Lower leg skin (tissue), 4 donors: ENCODE measurements at regions not wholly inside any gene's neighbourhood (a gene's known extent, or its start where the extent isn't known, plus 50 kb on each side); places are given as distances from the start of the nearest gene placed in this dataset.

Experiments
- DNase-seq, 2 donors: peaks; one replicate each; pipeline ENCODE4 v3.0.0-alpha.2; 2019; ENCODE audit warnings: low spot score in 2 of 2
- H3K4me3 ChIP-seq: fragments of 200-600 bp; sonication (generic); 2 replicates; pipeline ENCODE4 v1.5.1; 2017; ENCODE audit warnings: mild to moderate bottlenecking, low read depth; ENCODE audit not compliant: poor library complexity, severe bottlenecking
- CTCF ChIP-seq, 3 donors: fragments of 450-650 bp; IDR thresholded peaks; one replicate each; pipeline ENCODE4 v1.5.1; 2016; ENCODE audit warnings: antibody characterized with exemption in 3 of 3, mild to moderate bottlenecking in 3 of 3, moderate library complexity in 2 of 3
- POLR2A ChIP-seq, 2 donors: fragments of 450-650 bp; IDR thresholded peaks; one replicate each; pipeline ENCODE4 v1.6.1; 2016 to 2017; ENCODE audit warnings: antibody characterized with exemption in 2 of 2, mild to moderate bottlenecking in 1 of 2, moderate library complexity in 1 of 2
- WGBS, 2 donors: methylation state at CpG; one replicate each; pipeline ENCODE4 v1.1.5; 2018; 5-methylcytosine and 5-hydroxymethylcytosine counted together
- intact Hi-C: fragments of 100-400 bp; cut with DNase I; formaldehyde crosslinking; loops from one replicate; pipeline ENCODE4 v1.15.0; 2023; ENCODE audit warnings: low total_unique reads

DNA sequence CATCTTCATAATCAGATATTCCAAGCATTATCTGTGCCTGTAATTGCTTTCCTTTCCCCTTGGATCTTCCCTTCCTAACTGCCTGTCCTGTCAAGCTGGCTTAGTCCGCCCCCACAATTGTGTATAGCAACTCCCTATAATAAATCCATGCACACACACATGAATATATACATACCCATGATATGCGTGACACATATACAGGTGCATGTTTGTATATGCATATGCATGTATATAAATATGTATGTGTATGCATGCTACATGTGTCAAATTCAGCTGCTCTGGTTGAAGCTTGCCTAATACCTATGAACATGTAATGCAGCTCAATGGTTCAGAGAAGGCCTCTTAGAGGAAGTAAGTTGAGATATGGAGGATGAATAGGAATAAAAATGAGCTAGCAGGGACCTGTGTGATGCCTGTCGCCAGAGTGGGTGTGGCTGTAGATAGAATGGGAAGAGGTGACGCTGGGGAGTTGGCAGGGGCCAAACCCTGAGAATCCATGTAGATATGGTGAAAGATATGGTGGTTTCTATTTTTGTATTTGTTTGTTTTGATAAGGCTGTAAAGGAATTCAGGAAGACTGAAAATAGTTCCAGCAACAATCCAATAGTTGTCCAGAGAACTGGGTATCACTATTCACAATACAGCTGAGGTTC, 595.0 kb upstream of the BOD1L1 start:
- no peak overlapping the region for H3K4me3 ChIP-seq
- no peak for TF ChIP-seq CTCF (IDR thresholded peaks at IDR 0.05)
- 69 to 79% methylated on average over 4 of the region's 4 CpGs for WGBS, 2 donors
- DNase-seq = no peak
- intact Hi-C loops = no loop called here

- DNase-seq = no peak
- H3K4me3 ChIP-seq = no peak overlapping the region
- intact Hi-C loops = no loop called here
- TF ChIP-seq POLR2A (IDR thresholded peaks at IDR 0.05) (no peak), CTCF (IDR thresholded peaks at IDR 0.05) (no peak)
- WGBS, 2 donors = 93 to 95% methylated on average over 1 of the region's 1 CpG
These were observed 595.9 kb upstream of the BOD1L1 start for GRCh38 chr4:14223461-14223860.

DNA sequence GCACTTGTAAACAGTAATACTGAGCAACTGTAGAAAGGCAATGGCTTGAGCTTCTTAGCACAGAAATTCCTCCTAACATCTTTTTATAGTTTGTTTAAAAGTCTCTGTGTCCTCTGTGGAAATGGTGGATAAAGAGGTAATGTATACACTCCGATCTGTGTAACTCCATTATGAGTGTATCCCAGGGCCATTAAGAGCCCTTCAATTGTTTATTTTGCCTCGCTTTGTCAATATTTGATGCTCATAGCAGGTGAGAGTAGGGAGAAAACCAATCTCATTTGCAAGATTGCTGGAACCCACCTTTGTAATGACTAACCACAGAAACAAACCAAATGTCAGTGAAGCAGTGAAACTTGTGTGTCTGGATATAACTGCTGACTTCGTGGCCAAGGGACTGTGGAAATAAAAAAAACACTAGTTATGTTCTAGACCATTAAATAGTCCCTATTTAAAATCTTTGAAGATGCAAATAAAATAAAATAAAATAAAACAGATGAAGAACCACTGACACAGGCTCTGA, 598.2 kb upstream of the BOD1L1 start:
- no peak for TF ChIP-seq CTCF (IDR thresholded peaks at IDR 0.05)
- TF ChIP-seq POLR2A (IDR thresholded peaks at IDR 0.05) = no peak
- intact Hi-C loops = no loop called here
- no peak for DNase-seq
- WGBS, 2 donors = 80 to 90% methylated on average over 3 of the region's 3 CpGs
- no peak overlapping the region for H3K4me3 ChIP-seq

GRCh38 chr4:14233126-14233525, 605.6 kb upstream of the BOD1L1 start:
- TF ChIP-seq CTCF (IDR thresholded peaks at IDR 0.05) (no peak), POLR2A (IDR thresholded peaks at IDR 0.05) (no peak)
- intact Hi-C loops = no loop called here
- DNase-seq = no peak
- 10 to 15% methylated on average over 1 of the region's 1 CpG for WGBS, 2 donors
- no peak overlapping the region for H3K4me3 ChIP-seq

- TF ChIP-seq POLR2A (IDR thresholded peaks at IDR 0.05) (no peak), CTCF (IDR thresholded peaks at IDR 0.05) (no peak)
- H3K4me3 ChIP-seq = no peak overlapping the region
- intact Hi-C loops = no loop called here
- no peak for DNase-seq
These were observed 606.8 kb upstream of the BOD1L1 start for GRCh38 chr4:14234307-14234706.

- WGBS, 2 donors = 76 to 83% methylated on average over 2 of the region's 2 CpGs
- DNase-seq = no peak
- no peak overlapping the region for H3K4me3 ChIP-seq
- TF ChIP-seq CTCF (IDR thresholded peaks at IDR 0.05) (no peak), POLR2A (IDR thresholded peaks at IDR 0.05) (no peak)
- intact Hi-C loops = no loop called here
These were observed 608.8 kb upstream of the BOD1L1 start for GRCh38 chr4:14236359-14236758.
